ENCODE measurements at regions not wholly inside any gene's neighbourhood (a gene's known extent, or its start where the extent isn't known, plus 50 kb on each side); places are given as distances from the start of the nearest gene placed in this dataset.
A peak's percentile ranks its signal among the peaks of the same experiment; 100 is the strongest.

- no peak for DNase-seq (ENCODE audit: low read depth)
- TF ChIP-seq CTCF (conservative IDR thresholded peaks at IDR 0.05; ENCODE audit: low read depth, low read length) = no peak
These were observed 300.8 kb downstream of the CDH9 start for GRCh38 chr5:26737348-26738265.

GRCh38 chr5:26727916-26728315, 310.5 kb downstream of the CDH9 start:
- no peak for DNase-seq (ENCODE audit: low read depth)
- no peak overlapping the region for H3K4me3 ChIP-seq (ENCODE audit: low read depth, low read length)
- TF ChIP-seq CTCF (conservative IDR thresholded peaks at IDR 0.05; ENCODE audit: low read depth, low read length) = no peak

More at GRCh38 chr5:26737348-26738265, 300.8 kb downstream of the CDH9 start:
- no peak overlapping the region for H3K4me3 ChIP-seq (ENCODE audit: low read depth, low read length)

GRCh38 chr5:26719803-26720202, 318.6 kb downstream of the CDH9 start:
- DNase-seq (ENCODE audit: low read depth) = no peak
- TF ChIP-seq CTCF (conservative IDR thresholded peaks at IDR 0.05; ENCODE audit: low read depth, low read length) = no peak
- no peak overlapping the region for H3K4me3 ChIP-seq (ENCODE audit: low read depth, low read length)

GRCh38 chr5:26700759-26701384, 337.5 kb downstream of the CDH9 start:
- peak; percentile 33 for DNase-seq (ENCODE audit: low read depth)
- peak; percentile 50 for TF ChIP-seq CTCF (conservative IDR thresholded peaks at IDR 0.05; ENCODE audit: low read depth, low read length)
- H3K4me3 ChIP-seq (ENCODE audit: low read depth, low read length) = no peak overlapping the region

- no peak for DNase-seq (ENCODE audit: low read depth)
- no peak overlapping the region for H3K4me3 ChIP-seq (ENCODE audit: low read depth, low read length)
- TF ChIP-seq CTCF (conservative IDR thresholded peaks at IDR 0.05; ENCODE audit: low read depth, low read length) = no peak
These were observed 345.4 kb downstream of the CDH9 start for GRCh38 chr5:26692952-26693351.

- H3K4me3 ChIP-seq (ENCODE audit: low read depth, low read length) = no peak overlapping the region
- no peak for DNase-seq (ENCODE audit: low read depth)
- TF ChIP-seq CTCF (conservative IDR thresholded peaks at IDR 0.05; ENCODE audit: low read depth, low read length) = no peak
These were observed 346.9 kb downstream of the CDH9 start for GRCh38 chr5:26691486-26691885.
